ENCODE measurements at regions not wholly inside any gene's neighbourhood (a gene's known extent, or its start where the extent isn't known, plus 50 kb on each side); places are given as distances from the start of the nearest gene placed in this dataset.

DNA sequence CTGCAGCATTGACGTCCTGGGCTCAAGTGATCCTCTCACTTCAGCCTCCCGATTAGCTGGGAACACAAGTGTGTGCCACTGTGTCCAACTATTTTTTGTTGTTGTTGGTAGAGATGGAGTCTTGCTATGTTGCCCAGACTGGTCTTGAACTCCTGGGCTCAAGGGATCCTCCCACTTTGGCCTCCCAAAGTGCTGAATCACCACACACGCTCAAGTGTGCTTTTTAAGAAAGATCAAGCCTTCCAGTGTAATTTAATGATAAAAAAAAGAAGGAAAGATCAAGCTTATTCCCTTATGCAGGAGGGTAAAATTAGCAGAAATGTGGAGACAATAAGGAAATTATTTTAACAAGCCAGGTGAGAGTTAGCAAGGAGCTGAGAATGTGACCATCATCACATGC, 61.1 kb upstream of the SERBP1 start:
- Histone ChIP-seq H3K79me2 (ENCODE audit: control insufficient read depth in 1 of 2, insufficient read depth in 2 of 2, low read length in 2 of 2) (no peaks in the 10 kb centered on the region), H3K23ac (ENCODE audit: insufficient read length) (no peak overlapping the region), H3K4me3 (ENCODE audit: extremely low read depth in 1 of 4, insufficient read depth in 2 of 4, low read depth in 3 of 4, low read length in 4 of 4) (no peak overlapping the region), H4K20me1 (replicated peaks in 1 of 2; ENCODE audit: control insufficient read depth in 1 of 2, insufficient read depth in 2 of 2, low read length in 2 of 2) (no peaks in the 10 kb centered on the region), H4K8ac (ENCODE audit: extremely low read depth, insufficient read depth, low read length) (no peak overlapping the region), H2BK12ac (ENCODE audit: low read depth, low read length) (no peak overlapping the region), H3K14ac (ENCODE audit: insufficient read length) (no peak overlapping the region), H3K27me3 (replicated peaks in 1 of 4; ENCODE audit: control insufficient read depth in 3 of 4, extremely low read depth in 1 of 4, insufficient read depth in 3 of 4, low read length in 3 of 4) (no peaks in the 10 kb centered on the region), H4K5ac (ENCODE audit: insufficient read length, low read depth, low read length) (no peak overlapping the region), H4K91ac (replicated peaks; ENCODE audit: insufficient read length, low read length) (no peak overlapping the region), H3K18ac (ENCODE audit: extremely low read depth, low read length) (no peak overlapping the region), H3K9me3 (ENCODE audit: insufficient read depth in 2 of 2, low read depth in 1 of 2, low read length in 1 of 2) (no peaks in the 10 kb centered on the region), H3K23me2 (ENCODE audit: low read depth, low read length) (no peaks in the 10 kb centered on the region), H2BK15ac (ENCODE audit: low read length) (no peak overlapping the region), H3K4me2 (ENCODE audit: insufficient read depth in 1 of 2, low read depth in 2 of 2, low read length in 2 of 2) (no peak overlapping the region), H2AFZ (ENCODE audit: low read length) (no peak overlapping the region), H3K56ac (replicated peaks; ENCODE audit: insufficient read length, low read depth, low read length) (no peak overlapping the region), H3K4me1 (replicated peaks in 1 of 4; ENCODE audit: control insufficient read depth in 3 of 4, insufficient read depth in 4 of 4, low read length in 3 of 4) (no peaks in the 10 kb centered on the region), H3K27ac (ENCODE audit: low read depth, low read length) (no peak overlapping the region), H3K36me3 (ENCODE audit: control insufficient read depth in 2 of 4, insufficient read depth in 4 of 4, low read length in 3 of 4) (no peaks in the 10 kb centered on the region), H3K9ac (replicated peaks in 1 of 4; ENCODE audit: extremely low read depth in 1 of 4, low read depth in 3 of 4, low read length in 3 of 4) (no peak overlapping the region), H2AK5ac (ENCODE audit: low read depth, low read length) (no peak overlapping the region), H2BK20ac (ENCODE audit: low read length) (no peak overlapping the region), H3K4ac (replicated peaks; ENCODE audit: insufficient read length, low read depth, low read length) (no peak overlapping the region), H2BK5ac (ENCODE audit: low read depth, low read length) (no peak overlapping the region), H2BK120ac (replicated peaks; ENCODE audit: low read depth, low read length) (no peak overlapping the region), H3K79me1 (ENCODE audit: low read depth, low read length) (no peaks in the 10 kb centered on the region)
- TF ChIP-seq TCF12 (IDR thresholded peaks at IDR 0.05; ENCODE audit: low read depth, low read length) (no peak), SIN3A (conservative IDR thresholded peaks at IDR 0.05 in 1 of 2, IDR thresholded peaks at IDR 0.05 in 1 of 2; ENCODE audit: low read depth in 1 of 2, low read length in 2 of 2) (no peak), SP2 (IDR thresholded peaks at IDR 0.05; ENCODE audit: low read length) (no peak), MAFK (IDR thresholded peaks at IDR 0.05; ENCODE audit: low read depth, low read length) (no peak), NRF1 (IDR thresholded peaks at IDR 0.05; ENCODE audit: low read depth, low read length) (no peak), BCL11A (IDR thresholded peaks at IDR 0.05; ENCODE audit: low read depth in 2 of 2, low read length in 2 of 2) (no peak), EZH2 (IDR thresholded peaks at IDR 0.05; ENCODE audit: low read depth, low read length, severe bottlenecking) (no peak)
- CTCF ChIA-PET (ENCODE audit: partially characterized antibody), result interaction anchor here (0.6 to 8.4 kb wide), 24 partner anchors 9 to 737 kb away, joined by 3 to 93 read pairs (median 5); no protein-coding TSS in a partner anchor
- POLR2A ChIA-PET (ENCODE audit: partially characterized antibody), result interaction anchor here (1.2 to 6.2 kb wide), 3 partner anchors 55 to 68 kb away, joined by 3 to 45 read pairs (median 5); partner anchors contain the start of gene SERBP1
- WGBS, 2 experiments (ENCODE audit: extremely low coverage in 1 of 2, insufficient coverage in 1 of 2, insufficient read length in 1 of 2, insufficient replicate concordance in 2 of 2, low coverage in 1 of 2, low lambda C conversion rate in 2 of 2, missing lambda C conversion rate in 1 of 2), result 85% methylated on average over 3 of the region's 3 CpGs; no CpG with 5 or more reads in 1 of the 2 experiments
- DNase-seq (ENCODE audit: low read depth in 1 of 2, low spot score in 2 of 2) (no peak), FAIRE-seq (no peak)

Measured in H1 (cell line).